ENCODE measurements at regions not wholly inside any gene's neighbourhood (a gene's known extent, or its start where the extent isn't known, plus 50 kb on each side); places are given as distances from the start of the nearest gene placed in this dataset.
A peak's percentile ranks its signal among the peaks of the same experiment; 100 is the strongest.
"Not testable (repeated sequence)": the region's sequence is repeated elsewhere in the genome, so short reads cannot be mapped to it uniquely, and the experiment has no call there.

GRCh38 chrX:115392871-115393270 lies 103.4 kb downstream of the LUZP4 start:
- no peak overlapping the region for H3K4me3 ChIP-seq (ENCODE audit: low read depth in 1 of 3, low read length in 3 of 3)
- 34% methylated on average over 1 of the region's 1 CpG for WGBS
- H3K9ac ChIP-seq (ENCODE audit: low read depth in 1 of 2, low read length in 2 of 2): no peak overlapping the region
- peaks cover 0 to 19% (median 18%) of the 10 kb centered on the region in 4 donors for H3K4me1 ChIP-seq (ENCODE audit: control insufficient read depth in 4 of 4, insufficient read depth in 4 of 4, low read length in 3 of 4)
- H3K36me3 ChIP-seq (ENCODE audit: control insufficient read depth in 4 of 4, insufficient read depth in 3 of 4, low read depth in 1 of 4, low read length in 3 of 4): no peaks in the 10 kb centered on the region
- DNase-seq (ENCODE audit: low spot score): no peak
- H3K27me3 ChIP-seq (ENCODE audit: control insufficient read depth in 4 of 4, insufficient read depth in 4 of 4, low read length in 3 of 4): peaks cover 0 to 2% (median 0%) of the 10 kb centered on the region in 4 donors
- peak in 1 of 2 donors; percentile 11 for TF ChIP-seq RXRA (IDR thresholded peaks at IDR 0.05)
- no peak for TF ChIP-seq ATF3 (IDR thresholded peaks at IDR 0.05)
- no peaks in the 10 kb centered on the region for H3K9me3 ChIP-seq (ENCODE audit: control insufficient read depth in 4 of 4, low read length in 3 of 4)
- no peak overlapping the region for H3K27ac ChIP-seq (ENCODE audit: low read depth in 1 of 2, low read length in 2 of 2)

- TF ChIP-seq JUND (IDR thresholded peaks at IDR 0.05): no peak
- H3K36me3 ChIP-seq (ENCODE audit: control insufficient read depth in 4 of 4, insufficient read depth in 3 of 4, low read depth in 1 of 4, low read length in 3 of 4): no peaks in the 10 kb centered on the region
- H3K27me3 ChIP-seq (ENCODE audit: control insufficient read depth in 4 of 4, insufficient read depth in 4 of 4, low read length in 3 of 4): no peaks in the 10 kb centered on the region
- 100% methylated on average over 1 of the region's 1 CpG for WGBS
- H3K9ac ChIP-seq (ENCODE audit: low read depth in 1 of 2, low read length in 2 of 2): no peak overlapping the region
- no peaks in the 10 kb centered on the region for H3K9me3 ChIP-seq (ENCODE audit: control insufficient read depth in 4 of 4, low read length in 3 of 4)
- H3K4me1 ChIP-seq (ENCODE audit: control insufficient read depth in 4 of 4, insufficient read depth in 4 of 4, low read length in 3 of 4): peaks cover 0 to 19% (median 17%) of the 10 kb centered on the region in 4 donors
- DNase-seq (ENCODE audit: low spot score): no peak
- H3K4me3 ChIP-seq (ENCODE audit: low read depth in 1 of 3, low read length in 3 of 3): no peak overlapping the region
- no peak overlapping the region for H3K27ac ChIP-seq (ENCODE audit: low read depth in 1 of 2, low read length in 2 of 2)
These were observed 103.8 kb downstream of the LUZP4 start for GRCh38 chrX:115393271-115393670.

- not testable (repeated sequence) for H3K4me3 ChIP-seq (ENCODE audit: low read depth in 1 of 3, low read length in 3 of 3); DNase-seq (ENCODE audit: low spot score); H3K36me3 ChIP-seq (ENCODE audit: control insufficient read depth in 4 of 4, insufficient read depth in 3 of 4, low read depth in 1 of 4, low read length in 3 of 4); H3K9me3 ChIP-seq (ENCODE audit: control insufficient read depth in 4 of 4, low read length in 3 of 4); H3K27ac ChIP-seq (ENCODE audit: low read depth in 1 of 2, low read length in 2 of 2); H3K9ac ChIP-seq (ENCODE audit: low read depth in 1 of 2, low read length in 2 of 2); H3K27me3 ChIP-seq (ENCODE audit: control insufficient read depth in 4 of 4, insufficient read depth in 4 of 4, low read length in 3 of 4)
- 95% methylated on average over 4 of the region's 4 CpGs for WGBS
- peaks cover 0 to 12% (median 11%) of the 10 kb centered on the region in 4 donors for H3K4me1 ChIP-seq (ENCODE audit: control insufficient read depth in 4 of 4, insufficient read depth in 4 of 4, low read length in 3 of 4)
These were observed 105.3 kb downstream of the LUZP4 start for GRCh38 chrX:115394806-115395205.

GRCh38 chrX:115399306-115399705 lies 109.8 kb downstream of the LUZP4 start:
- H3K4me3 ChIP-seq (ENCODE audit: low read depth in 1 of 3, low read length in 3 of 3): no peak overlapping the region
- H3K4me1 ChIP-seq (ENCODE audit: control insufficient read depth in 4 of 4, insufficient read depth in 4 of 4, low read length in 3 of 4): no peaks in the 10 kb centered on the region
- no peaks in the 10 kb centered on the region for H3K9me3 ChIP-seq (ENCODE audit: control insufficient read depth in 4 of 4, low read length in 3 of 4)
- H3K27ac ChIP-seq (ENCODE audit: low read depth in 1 of 2, low read length in 2 of 2): no peak overlapping the region
- H3K36me3 ChIP-seq (ENCODE audit: control insufficient read depth in 4 of 4, insufficient read depth in 3 of 4, low read depth in 1 of 4, low read length in 3 of 4): no peaks in the 10 kb centered on the region
- no peak overlapping the region for H3K9ac ChIP-seq (ENCODE audit: low read depth in 1 of 2, low read length in 2 of 2)
- DNase-seq (ENCODE audit: low spot score): no peak
- no peaks in the 10 kb centered on the region for H3K27me3 ChIP-seq (ENCODE audit: control insufficient read depth in 4 of 4, insufficient read depth in 4 of 4, low read length in 3 of 4)
- no peak for TF ChIP-seq RXRA (IDR thresholded peaks at IDR 0.05)
- TF ChIP-seq HNF4A (conservative IDR thresholded peaks at IDR 0.05): no peak
- TF ChIP-seq CTCF (IDR thresholded peaks at IDR 0.05; ENCODE audit: low read depth, low read length, missing input control): no peak
- TF ChIP-seq MAX (IDR thresholded peaks at IDR 0.05): no peak
- TF ChIP-seq ZBTB33 (IDR thresholded peaks at IDR 0.05): no peak
- no peak for TF ChIP-seq GABPA (IDR thresholded peaks at IDR 0.05 in 1 of 2, conservative IDR thresholded peaks at IDR 0.05 in 1 of 2)
- no peak for TF ChIP-seq SP1 (IDR thresholded peaks at IDR 0.05)
- TF ChIP-seq RAD21 (IDR thresholded peaks at IDR 0.05): no peak
- TF ChIP-seq NR2F2 (IDR thresholded peaks at IDR 0.05): no peak
- TF ChIP-seq JUND (IDR thresholded peaks at IDR 0.05): no peak
- no peak for TF ChIP-seq HNF4G (IDR thresholded peaks at IDR 0.05)
- 96% methylated on average over 2 of the region's 2 CpGs for WGBS
